ENCODE measurements at regions not wholly inside any gene's neighbourhood (a gene's known extent, or its start where the extent isn't known, plus 50 kb on each side); places are given as distances from the start of the nearest gene placed in this dataset.

DNA sequence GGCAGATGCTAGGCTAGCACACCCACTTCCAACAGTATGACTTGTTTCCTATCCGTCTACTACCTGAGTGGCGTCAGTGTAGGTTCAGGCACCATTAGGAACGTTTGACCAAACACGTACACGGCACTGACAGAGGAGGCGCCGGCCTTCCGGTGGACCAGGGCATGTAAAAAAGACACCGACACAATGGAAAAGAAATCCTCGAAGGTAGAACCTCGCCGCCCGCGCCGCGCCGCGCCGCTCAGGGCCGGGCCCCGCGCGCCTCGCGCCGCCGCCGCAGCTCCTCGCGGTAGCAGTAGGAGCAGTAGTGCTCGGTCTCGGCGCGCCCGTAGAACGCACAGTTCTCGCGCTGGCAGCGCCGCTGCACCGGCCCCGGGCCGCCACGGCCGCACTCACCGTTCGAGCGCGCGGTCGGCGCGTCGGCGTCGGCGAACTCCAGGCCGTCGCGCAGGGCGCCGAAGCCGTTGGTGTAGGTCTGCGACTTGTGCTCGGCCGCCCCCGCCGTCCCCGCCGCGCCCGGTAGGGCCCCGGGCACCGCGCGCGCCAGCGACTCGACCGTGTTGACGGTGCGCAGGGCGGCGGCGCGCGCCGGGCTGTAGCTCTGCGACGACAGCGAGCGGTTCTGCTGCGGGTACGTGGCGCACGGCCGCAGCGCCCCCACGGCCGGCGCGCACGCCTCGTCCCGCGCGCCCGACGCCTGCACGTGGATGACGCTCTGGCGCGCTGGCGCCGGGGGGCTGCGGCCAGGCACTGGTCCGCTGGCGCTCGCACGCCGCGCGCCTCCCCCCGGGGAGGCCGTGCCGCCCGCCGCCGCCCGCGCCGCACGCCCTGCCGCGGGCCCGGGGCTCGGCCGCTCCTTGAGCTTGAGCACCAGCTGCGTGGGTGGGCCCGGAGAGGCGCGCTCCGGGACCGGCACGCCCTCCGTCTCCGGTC is 156.7 kb downstream of the KLF13 start:
- Histone ChIP-seq H3K4me1 (ENCODE audit: control insufficient read depth, extremely low read depth, insufficient read depth, low read length) (peaks cover 9% of the 10 kb centered on the region), H3K9ac (ENCODE audit: insufficient read depth, low read length) (no peak overlapping the region), H3K27ac (ENCODE audit: insufficient read depth, low read length) (no peak overlapping the region), H3K79me2 (ENCODE audit: control insufficient read depth, insufficient read depth, low read length) (no peaks in the 10 kb centered on the region), H3K4me2 (ENCODE audit: extremely low read depth, insufficient read depth, low read length) (no peak overlapping the region), H4K20me1 (ENCODE audit: control insufficient read depth, extremely low read depth, insufficient read depth, low read length) (no peaks in the 10 kb centered on the region), H3K4me3 (replicated peaks in 1 of 4; ENCODE audit: control extremely low read depth in 1 of 4, insufficient read depth in 1 of 4, low read depth in 3 of 4, low read length in 4 of 4) (no peak overlapping the region), H3K36me3 (ENCODE audit: control insufficient read depth, insufficient read depth, low read length) (no peaks in the 10 kb centered on the region), H3K27me3 (ENCODE audit: control insufficient read depth, insufficient read depth, low read length) (peaks cover 14% of the 10 kb centered on the region), H2AFZ (ENCODE audit: low read length) (peak overlapping the region; percentile 23), H3K9me3 (ENCODE audit: control insufficient read depth, insufficient read depth, low read depth, low read length) (no peaks in the 10 kb centered on the region)
- DNase-seq (ENCODE audit: low read depth in 2 of 2): no peak
- TF ChIP-seq EZH2 (IDR thresholded peaks at IDR 0.05; ENCODE audit: low read length, missing control alignments): no peak
- TF ChIP-seq, protein P1, sequence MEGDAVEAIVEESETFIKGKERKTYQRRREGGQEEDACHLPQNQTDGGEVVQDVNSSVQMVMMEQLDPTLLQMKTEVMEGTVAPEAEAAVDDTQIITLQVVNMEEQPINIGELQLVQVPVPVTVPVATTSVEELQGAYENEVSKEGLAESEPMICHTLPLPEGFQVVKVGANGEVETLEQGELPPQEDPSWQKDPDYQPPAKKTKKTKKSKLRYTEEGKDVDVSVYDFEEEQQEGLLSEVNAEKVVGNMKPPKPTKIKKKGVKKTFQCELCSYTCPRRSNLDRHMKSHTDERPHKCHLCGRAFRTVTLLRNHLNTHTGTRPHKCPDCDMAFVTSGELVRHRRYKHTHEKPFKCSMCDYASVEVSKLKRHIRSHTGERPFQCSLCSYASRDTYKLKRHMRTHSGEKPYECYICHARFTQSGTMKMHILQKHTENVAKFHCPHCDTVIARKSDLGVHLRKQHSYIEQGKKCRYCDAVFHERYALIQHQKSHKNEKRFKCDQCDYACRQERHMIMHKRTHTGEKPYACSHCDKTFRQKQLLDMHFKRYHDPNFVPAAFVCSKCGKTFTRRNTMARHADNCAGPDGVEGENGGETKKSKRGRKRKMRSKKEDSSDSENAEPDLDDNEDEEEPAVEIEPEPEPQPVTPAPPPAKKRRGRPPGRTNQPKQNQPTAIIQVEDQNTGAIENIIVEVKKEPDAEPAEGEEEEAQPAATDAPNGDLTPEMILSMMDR (conservative IDR thresholded peaks at IDR 0.05 in 1 of 2, IDR thresholded peaks at IDR 0.05 in 1 of 2; ENCODE audit: low read depth in 1 of 2, low read length in 2 of 2): no peak

DNA sequence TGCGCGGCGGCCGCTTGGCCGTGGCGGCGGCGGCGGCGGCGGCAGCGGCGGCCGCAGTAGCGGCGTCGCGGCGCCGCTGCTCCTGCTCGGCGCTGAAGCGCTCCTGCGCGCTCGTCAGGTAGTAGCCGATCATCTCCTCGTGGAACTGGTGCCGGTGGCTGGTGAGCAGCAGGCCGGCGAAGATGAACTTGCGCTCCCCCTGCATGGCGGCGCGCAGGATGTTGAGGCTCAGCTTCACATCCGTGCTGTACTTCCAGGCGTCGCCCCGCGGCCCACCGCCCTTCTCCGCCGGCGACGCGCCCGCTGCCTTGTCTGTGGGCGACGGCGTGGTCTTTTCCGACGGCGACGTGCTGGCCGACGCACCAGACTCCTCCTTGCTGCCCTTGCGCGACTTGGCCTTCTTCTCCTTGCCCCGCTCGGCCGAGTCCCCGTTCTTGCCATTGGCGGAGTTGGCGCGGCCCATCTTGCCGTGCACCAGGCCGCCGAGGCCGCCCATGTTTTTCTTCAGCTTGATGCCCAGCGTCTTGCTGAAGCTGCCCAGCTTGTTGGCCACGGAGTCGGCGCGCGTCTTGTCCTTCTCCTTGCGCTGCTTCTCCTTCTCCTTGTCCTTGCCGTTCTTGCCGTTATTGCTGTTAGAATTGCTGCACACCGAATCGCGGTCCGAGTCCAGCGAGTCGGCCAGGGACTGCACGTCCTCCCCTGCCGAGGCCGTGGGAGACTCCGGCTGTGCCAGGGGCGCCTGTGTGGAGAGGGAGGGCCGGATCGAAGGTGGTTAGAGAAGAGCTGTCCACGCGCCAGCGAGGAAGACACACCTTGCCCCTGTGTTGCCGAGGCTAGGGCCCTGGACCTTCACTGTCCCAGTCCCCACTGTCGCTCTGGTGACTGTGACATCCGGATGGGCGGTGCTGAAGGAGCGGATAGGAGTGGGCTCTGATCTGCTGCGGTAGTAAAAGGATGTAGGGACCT is 157.6 kb downstream of the KLF13 start:
- H4K20me1 ChIP-seq (ENCODE audit: control insufficient read depth, extremely low read depth, insufficient read depth, low read length): no peaks in the 10 kb centered on the region
- H3K27me3 ChIP-seq (ENCODE audit: control insufficient read depth, insufficient read depth, low read length): peaks cover 14% of the 10 kb centered on the region
- DNase-seq (ENCODE audit: low read depth in 2 of 2): no peak
- H3K36me3 ChIP-seq (ENCODE audit: control insufficient read depth, insufficient read depth, low read length): no peaks in the 10 kb centered on the region
- H3K9ac ChIP-seq (ENCODE audit: insufficient read depth, low read length): no peak overlapping the region
- no peaks in the 10 kb centered on the region for H3K79me2 ChIP-seq (ENCODE audit: control insufficient read depth, insufficient read depth, low read length)
- no peak overlapping the region for H3K27ac ChIP-seq (ENCODE audit: insufficient read depth, low read length)
- TF ChIP-seq EZH2 (IDR thresholded peaks at IDR 0.05; ENCODE audit: low read length, missing control alignments): peak; percentile 6
- TF ChIP-seq, protein P1 (conservative IDR thresholded peaks at IDR 0.05 in 1 of 2, IDR thresholded peaks at IDR 0.05 in 1 of 2; ENCODE audit: low read depth in 1 of 2, low read length in 2 of 2): no peak
- H3K9me3 ChIP-seq (ENCODE audit: control insufficient read depth, insufficient read depth, low read depth, low read length): no peaks in the 10 kb centered on the region
- H3K4me3 ChIP-seq (replicated peaks in 1 of 4; ENCODE audit: control extremely low read depth in 1 of 4, insufficient read depth in 1 of 4, low read depth in 3 of 4, low read length in 4 of 4): no peak overlapping the region
- no peak overlapping the region for H3K4me2 ChIP-seq (ENCODE audit: extremely low read depth, insufficient read depth, low read length)
- H3K4me1 ChIP-seq (ENCODE audit: control insufficient read depth, extremely low read depth, insufficient read depth, low read length): peaks cover 19% of the 10 kb centered on the region
- no peak overlapping the region for H2AFZ ChIP-seq (ENCODE audit: low read length)

DNA sequence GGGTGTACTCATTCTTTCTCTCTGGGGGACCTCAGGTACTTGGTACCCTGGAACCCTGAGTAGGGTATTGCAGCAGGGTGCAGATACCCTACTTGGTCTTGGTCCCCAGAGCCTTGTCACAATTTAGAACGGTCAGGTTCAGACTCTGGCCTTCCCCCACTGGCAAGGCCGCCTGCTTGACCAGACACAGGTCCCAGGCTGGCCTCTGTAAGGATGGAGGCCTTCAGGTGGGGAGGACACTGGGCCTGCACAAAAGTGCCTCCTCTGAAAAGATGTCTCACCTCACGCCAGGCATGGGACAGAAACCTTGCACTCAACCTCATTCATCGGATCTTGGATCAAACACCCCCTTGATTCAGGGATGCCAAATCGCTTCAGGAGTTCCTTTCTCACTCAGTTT is 158.4 kb downstream of the KLF13 start:
- Histone ChIP-seq H2AFZ (ENCODE audit: low read length) (no peak overlapping the region), H3K9ac (ENCODE audit: insufficient read depth, low read length) (no peak overlapping the region), H3K36me3 (ENCODE audit: control insufficient read depth, insufficient read depth, low read length) (no peaks in the 10 kb centered on the region), H3K79me2 (ENCODE audit: control insufficient read depth, insufficient read depth, low read length) (no peaks in the 10 kb centered on the region), H3K4me2 (ENCODE audit: extremely low read depth, insufficient read depth, low read length) (no peak overlapping the region), H4K20me1 (ENCODE audit: control insufficient read depth, extremely low read depth, insufficient read depth, low read length) (no peaks in the 10 kb centered on the region), H3K9me3 (ENCODE audit: control insufficient read depth, insufficient read depth, low read depth, low read length) (no peaks in the 10 kb centered on the region), H3K27ac (ENCODE audit: insufficient read depth, low read length) (no peak overlapping the region), H3K4me3 (replicated peaks in 1 of 4; ENCODE audit: control extremely low read depth in 1 of 4, insufficient read depth in 1 of 4, low read depth in 3 of 4, low read length in 4 of 4) (no peak overlapping the region), H3K4me1 (ENCODE audit: control insufficient read depth, extremely low read depth, insufficient read depth, low read length) (peaks cover 23% of the 10 kb centered on the region), H3K27me3 (ENCODE audit: control insufficient read depth, insufficient read depth, low read length) (peaks cover 14% of the 10 kb centered on the region)
- no peak for DNase-seq (ENCODE audit: low read depth in 2 of 2)
- TF ChIP-seq, protein P1 (conservative IDR thresholded peaks at IDR 0.05 in 1 of 2, IDR thresholded peaks at IDR 0.05 in 1 of 2; ENCODE audit: low read depth in 1 of 2, low read length in 2 of 2): no peak
- no peak for TF ChIP-seq EZH2 (IDR thresholded peaks at IDR 0.05; ENCODE audit: low read length, missing control alignments)
